ENCODE measurements at regions not wholly inside any gene's neighbourhood (a gene's known extent, or its start where the extent isn't known, plus 50 kb on each side); places are given as distances from the start of the nearest gene placed in this dataset.

- no peak for DNase-seq (ENCODE audit: low read depth in 2 of 2)
Measured at GRCh38 chr1:201610858-201611257, 71.9 kb downstream of the NAV1 start.

DNA sequence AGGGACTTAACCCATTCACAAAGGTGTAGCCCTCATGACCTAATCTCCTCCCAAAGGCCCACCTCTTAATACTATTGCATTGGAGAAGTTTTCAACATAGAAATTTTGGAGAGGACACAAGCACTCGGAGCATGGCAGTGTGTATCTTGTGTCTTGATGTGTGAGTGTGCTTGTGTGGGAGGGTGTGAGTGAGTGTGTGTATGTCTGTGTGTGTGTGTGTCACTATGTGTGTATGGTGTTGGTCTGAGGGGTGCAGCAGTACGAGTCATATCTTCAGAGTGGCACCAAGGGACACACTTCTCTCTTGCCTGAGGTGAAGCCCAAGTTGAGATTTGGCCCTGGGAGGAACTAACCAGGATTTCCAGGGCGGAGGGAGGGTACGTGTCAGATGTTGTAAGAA lies 73.7 kb downstream of the NAV1 start:
- DNase-seq (ENCODE audit: low read depth in 2 of 2) = no peak

- DNase-seq (ENCODE audit: low read depth in 2 of 2) = no peak
Measured at GRCh38 chr1:201614262-201615015, 75.5 kb downstream of the NAV1 start.

- no peak for DNase-seq (ENCODE audit: low read depth in 2 of 2)
Measured at GRCh38 chr1:201617157-201617556, 78.2 kb downstream of the NAV1 start.

DNA sequence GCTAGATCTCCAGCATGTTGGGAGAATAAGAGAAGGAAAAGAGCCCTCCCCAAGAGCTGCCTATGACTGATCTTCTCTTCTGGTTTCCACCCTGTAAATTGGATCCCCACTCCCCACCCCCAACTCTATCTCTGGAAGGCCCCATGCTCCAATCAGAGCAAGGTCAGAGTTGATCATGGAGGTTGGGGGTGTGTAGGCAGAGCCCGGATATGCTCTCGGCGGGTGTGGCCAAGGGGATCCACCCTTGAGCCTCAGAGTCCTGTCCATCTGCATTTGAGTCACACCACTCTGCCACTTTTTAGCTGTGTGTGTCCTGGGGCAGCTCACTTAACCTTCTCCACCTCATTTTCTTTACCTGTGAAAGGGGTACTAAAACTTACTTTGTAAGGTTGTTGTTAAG lies 79.5 kb downstream of the NAV1 start:
- no peak for DNase-seq (ENCODE audit: low read depth in 2 of 2)

DNA sequence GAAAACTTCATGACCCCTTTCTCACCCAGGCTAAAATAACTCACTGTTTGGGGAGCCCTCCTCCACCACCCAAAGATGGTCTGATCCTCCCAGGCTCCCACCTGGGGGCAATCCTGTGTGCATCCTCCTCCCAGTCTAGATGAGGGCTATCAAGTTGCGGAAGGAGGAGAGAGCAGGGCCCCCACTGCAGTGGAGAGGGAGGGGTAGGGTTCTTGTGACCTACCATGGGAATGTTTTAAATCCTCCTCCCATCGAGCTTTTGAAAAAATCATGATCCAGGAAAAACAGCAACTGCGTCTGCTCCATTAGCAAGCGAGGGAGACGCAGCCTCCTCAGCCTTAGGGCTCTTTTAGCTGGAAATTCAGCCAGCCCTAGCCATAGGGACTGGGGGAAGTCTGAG lies 80.0 kb downstream of the NAV1 start:
- DNase-seq (ENCODE audit: low read depth in 2 of 2) = no peak

- DNase-seq (ENCODE audit: low read depth in 2 of 2) = no peak
Measured at GRCh38 chr1:201619513-201619912, 80.6 kb downstream of the NAV1 start.

DNA sequence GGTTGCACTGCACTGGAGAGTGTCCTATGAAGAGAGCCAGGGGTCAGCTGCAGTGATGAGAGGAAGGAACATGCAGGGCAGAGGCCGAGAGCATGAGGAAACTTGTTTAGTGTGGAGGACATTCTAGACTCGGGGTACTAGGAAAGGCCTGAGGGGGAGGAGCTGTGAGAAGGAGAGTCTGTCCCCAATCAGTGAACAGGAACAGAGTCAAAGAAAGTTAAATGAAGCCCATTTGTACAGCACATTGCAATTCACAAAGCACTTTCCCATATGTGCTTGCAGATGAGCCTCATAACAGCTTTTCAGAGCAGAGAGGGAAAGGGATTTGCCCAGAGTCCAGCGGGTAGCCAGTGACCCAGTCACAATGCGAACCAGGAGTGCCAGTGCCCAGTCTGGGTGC lies 83.4 kb downstream of the NAV1 start:
- DNase-seq (ENCODE audit: low read depth in 2 of 2) = no peak

- no peak for DNase-seq (ENCODE audit: low read depth in 2 of 2)
Measured at GRCh38 chr1:201622824-201623223, 83.9 kb downstream of the NAV1 start.

DNA sequence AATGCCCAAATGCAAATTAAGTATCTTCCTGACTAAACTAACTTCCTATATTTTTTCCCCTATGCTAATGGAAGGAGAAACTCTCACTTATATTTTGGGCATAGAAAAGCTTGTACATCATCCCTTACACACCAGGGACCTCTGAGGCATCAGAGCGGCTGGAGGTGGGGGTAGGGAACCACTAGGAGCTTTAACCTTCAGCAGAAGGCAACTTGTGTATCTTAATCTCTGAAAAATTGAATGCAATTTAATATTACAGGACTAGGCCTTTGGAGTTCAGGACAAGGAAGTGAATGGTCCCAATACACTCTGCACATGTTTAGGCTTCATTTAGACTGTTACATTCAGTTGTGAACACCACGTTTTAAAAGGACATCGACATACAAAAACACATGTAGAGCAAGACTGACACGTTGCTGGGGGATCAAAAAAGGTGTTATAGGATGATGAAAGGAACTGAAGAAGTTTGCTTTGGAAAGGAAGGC lies 85.9 kb downstream of the NAV1 start:
- DNase-seq (ENCODE audit: low read depth in 2 of 2) = no peak

DNA sequence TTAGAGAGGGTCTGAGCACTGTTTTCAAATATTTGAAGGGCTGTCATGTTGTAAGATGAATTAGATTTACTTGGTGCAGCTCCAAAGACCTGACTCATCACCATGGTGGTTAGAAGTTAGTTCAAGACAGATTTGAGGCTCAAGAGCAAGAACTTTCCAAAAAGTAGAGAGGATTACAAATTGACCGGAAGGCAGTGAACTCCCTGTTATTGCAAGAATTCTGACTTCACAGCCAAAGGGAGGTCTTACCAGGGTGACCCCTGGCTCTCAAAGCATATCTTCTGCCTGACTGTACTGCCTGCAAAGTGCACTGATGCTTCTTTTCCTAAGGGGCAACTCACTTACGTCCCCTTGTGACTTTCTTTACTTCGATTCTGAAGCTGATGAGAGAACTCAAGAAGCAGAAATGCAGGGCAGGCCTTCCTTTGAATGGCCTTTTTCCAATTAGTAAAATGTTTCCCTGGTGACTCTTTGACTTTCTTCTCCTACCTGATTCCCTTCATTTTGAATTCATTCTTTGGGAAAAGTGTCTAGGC lies 86.4 kb downstream of the NAV1 start:
- no peak for DNase-seq (ENCODE audit: low read depth in 2 of 2)

- no peak for DNase-seq (ENCODE audit: low read depth in 2 of 2)
Measured at GRCh38 chr1:201625851-201626251, 86.9 kb downstream of the NAV1 start.

DNA sequence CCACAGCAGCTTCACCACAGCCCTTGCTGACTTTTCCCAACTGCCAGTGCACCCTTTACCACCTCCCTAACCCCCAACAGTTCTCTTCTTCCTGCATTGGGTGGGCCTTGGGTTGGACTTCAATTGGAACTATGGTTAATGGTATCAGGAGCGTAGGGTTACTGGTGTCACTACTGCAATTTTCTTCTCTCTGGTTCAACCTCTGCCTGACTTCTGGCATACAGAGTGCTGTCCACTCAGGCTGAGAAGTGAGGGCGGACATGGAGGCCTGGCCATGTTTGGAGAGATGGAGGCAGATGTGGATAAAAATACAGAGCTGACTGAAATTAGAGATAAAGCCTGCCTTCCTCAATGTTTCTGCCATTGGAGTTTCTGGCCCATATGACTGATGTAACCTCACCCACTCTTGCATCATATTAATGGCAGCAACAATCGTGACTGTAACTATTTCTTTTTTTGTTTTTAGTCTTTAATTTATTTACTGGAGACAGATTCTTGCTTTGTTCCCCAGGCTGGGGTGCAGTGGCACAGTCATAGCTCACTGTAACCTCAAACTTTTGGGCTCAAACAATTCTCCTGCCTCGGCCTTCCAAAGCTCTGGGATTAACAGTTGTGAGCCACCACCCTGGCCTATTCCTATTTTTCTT lies 87.8 kb downstream of the NAV1 start:
- DNase-seq (ENCODE audit: low read depth in 2 of 2) = no peak

DNA sequence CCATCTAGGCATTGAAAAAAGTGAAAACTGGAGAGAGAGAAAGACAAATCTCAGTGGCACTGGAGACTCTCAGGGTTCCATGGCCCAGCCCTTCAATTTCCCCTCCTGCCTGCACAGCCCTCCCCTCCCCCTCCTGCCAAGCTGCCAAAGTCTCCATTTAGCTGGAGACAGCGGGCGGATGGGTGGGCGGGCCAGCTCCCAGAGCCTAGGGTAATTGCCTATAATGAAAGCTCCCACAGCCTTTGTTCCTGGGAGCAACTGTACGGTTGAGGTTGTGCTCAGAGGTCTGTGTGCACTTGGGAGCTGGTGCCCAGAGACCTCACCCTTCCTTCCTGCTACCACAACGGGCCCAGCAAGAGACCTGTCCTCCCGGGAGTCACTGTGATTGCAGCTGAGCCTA lies 89.6 kb downstream of the NAV1 start:
- DNase-seq (ENCODE audit: low read depth in 2 of 2) = no peak

GRCh38 chr1:201630582-201630981 lies 91.7 kb downstream of the NAV1 start:
- DNase-seq (ENCODE audit: low read depth in 2 of 2) = no peak

- no peak for DNase-seq (ENCODE audit: low read depth in 2 of 2)
Measured at GRCh38 chr1:201631037-201631436, 92.1 kb downstream of the NAV1 start.

GRCh38 chr1:201632364-201632952 lies 93.5 kb downstream of the NAV1 start:
- DNase-seq (ENCODE audit: low read depth in 2 of 2) = no peak

- DNase-seq (ENCODE audit: low read depth in 2 of 2) = no peak
Measured at GRCh38 chr1:201633297-201633696, 94.4 kb downstream of the NAV1 start.

DNA sequence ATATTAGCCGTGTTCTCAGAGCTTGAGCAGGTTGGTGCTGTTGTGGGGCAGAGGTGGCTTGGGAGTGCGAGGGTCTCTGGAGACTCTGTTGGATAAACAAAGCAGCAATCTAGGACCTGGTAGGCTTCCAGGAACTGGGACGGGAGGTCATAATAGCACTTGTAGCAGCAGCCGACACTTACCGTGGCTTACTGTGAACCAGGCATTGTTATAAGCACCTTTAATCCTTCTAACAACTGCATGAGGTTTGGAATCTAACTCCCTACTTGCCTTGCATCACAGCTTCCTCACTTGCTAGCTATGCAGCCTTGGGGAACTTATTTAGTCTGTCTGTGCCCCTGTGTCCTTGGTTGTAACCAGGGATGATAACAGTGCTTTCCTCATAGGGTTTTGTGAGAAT lies 94.9 kb downstream of the NAV1 start:
- DNase-seq (ENCODE audit: low read depth in 2 of 2) = no peak

DNA sequence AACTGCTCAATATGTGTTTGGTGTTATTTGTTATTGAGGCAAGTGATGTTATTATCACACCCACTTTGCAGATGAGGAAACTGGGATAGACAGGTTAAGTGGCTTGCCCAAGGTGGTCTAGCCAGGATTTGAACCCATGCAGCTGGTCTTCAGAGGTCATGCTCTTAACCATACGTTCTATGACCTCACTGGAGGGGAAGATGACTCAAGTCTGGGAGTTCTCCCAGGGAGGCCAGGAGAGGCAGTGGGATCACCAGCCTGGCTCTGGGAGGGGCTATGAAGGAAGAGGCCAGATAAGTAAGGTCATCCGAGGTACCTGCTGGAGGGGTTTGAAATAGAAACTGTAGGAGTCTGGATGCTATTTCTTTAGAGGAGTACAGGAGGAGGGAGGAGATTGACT lies 95.3 kb downstream of the NAV1 start:
- no peak for DNase-seq (ENCODE audit: low read depth in 2 of 2)

DNA sequence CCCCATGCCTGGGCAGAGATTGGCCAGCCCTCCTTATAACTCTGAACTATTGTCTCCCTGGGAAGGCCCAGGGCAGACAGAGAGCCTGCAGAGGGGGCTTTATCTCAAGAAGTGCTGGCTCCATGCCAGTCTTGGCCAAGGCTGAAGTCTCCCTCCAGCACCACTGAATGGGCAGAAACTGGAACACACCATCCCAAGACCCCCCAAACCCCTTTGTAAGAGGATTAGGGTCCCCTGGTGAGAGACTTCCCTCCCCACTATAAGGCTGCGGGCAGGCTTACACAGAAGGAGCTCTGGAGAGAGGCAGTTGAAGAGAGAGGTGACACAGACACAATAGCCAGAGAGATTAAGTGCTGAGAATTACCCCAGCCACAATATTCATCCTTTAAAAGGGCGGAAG lies 97.2 kb downstream of the NAV1 start:
- DNase-seq (ENCODE audit: low read depth in 2 of 2) = no peak

DNA sequence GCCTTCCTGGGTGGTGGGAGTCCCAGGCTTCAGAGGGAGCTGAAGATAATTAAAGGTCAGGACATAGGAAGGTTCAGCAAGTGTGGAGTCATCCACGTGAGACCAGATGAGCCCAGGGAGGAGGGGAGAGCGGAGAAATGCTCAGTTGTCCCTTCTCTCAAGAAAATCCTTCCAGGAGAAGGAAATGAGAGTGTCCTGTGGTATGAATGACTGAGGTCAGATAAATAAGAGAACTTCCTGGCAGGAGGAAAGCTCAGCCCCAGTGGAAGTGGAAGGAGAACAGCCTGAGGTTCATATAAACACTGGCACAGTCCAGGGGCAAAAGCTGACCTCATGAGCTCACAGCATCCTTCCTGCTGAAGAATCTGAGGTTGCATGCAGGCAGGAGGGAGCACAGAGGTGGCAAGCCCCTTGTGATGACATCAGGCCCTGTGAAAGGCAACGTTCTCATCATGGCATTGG lies 97.6 kb downstream of the NAV1 start:
- no peak for DNase-seq (ENCODE audit: low read depth in 2 of 2)

Data from stimulated activated CD4-positive, alpha-beta T cell treated with anti-CD3 and anti-CD28 coated beads, Interleukin-4, amount 100 ng/mL, for 48 hours (primary cell).